Activated CD4-positive, alpha-beta T cell treated with anti-CD3 and anti-CD28 coated beads for 1 hour (primary cell): ENCODE measurements at regions not wholly inside any gene's neighbourhood (a gene's known extent, or its start where the extent isn't known, plus 50 kb on each side); places are given as distances from the start of the nearest gene placed in this dataset.

ENCODE experiments used
- DNase-seq: peaks from one replicate; pipeline ENCODE4 v3.0.0-alpha.2; 2020

DNA sequence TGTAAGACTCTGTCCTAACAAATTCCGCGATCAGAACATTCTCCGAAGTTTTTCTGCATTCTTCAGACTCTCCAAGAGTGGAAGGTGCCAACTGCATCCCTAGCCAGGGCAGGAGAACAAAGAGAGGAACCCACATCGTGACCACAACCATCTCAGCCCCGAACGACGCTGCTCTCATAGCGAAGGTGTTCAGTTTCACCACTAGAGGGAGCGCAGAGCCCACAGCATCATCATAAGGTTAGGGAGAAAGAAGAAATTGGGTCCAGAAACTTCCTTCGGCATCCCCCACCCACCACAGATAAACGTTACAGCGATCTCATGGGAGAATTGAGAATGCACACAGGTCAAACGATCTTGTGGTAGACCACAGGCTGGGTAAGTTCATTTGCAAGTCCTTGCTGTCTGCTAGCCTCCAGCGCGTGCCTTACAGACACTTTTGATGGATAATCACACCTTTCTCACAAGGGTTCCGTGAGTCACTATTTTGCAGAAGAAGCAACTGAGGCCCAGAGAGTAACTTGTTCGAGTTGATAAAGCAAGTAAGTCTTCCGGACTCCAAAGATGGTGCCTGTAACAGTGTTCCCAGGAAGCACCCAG is 53.7 kb upstream of the ARL4C start:
- peak; percentile 29 for DNase-seq

DNA sequence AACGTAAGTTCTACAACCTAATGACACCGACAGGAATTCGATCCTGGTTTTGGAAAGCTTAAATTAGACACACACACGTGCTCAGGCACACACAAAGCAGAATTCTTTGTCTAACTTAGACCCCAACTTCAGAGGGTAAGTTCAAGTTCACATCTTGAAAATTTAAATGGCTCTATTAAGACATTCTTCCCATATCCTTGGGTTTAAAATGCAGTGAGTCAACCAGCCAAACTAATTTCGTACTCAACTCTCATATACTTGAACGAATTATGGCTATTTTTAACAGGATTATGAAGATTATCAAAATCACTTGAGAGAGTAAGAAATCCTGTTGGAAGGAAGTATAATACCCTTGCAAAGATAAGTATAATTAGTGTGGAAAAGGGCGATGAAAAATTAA is 53.2 kb upstream of the ARL4C start:
- DNase-seq: no peak

- DNase-seq: no peak
These were observed 52.0 kb upstream of the ARL4C start for GRCh38 chr2:234548695-234549420.

DNA sequence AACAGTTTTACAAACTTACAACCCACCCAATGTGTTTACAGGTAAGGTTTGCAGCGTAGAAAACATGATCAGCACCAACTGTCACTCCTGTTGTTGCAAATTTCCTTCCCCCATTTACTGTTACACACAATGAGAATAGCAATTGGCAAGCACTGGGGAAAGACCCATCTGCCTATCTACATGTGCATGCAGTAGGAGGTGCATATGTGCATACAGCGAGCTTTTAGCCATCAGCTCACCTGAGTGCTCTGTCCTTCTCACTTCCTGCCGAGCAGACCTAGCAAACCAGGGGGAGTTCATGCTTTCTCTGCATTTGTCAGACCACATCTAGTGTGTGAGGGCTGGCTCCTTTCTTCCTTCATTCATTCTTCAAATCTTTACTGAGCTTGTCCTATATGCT is 49.9 kb upstream of the ARL4C start:
- DNase-seq: no peak
